ENCODE measurements at regions not wholly inside any gene's neighbourhood (a gene's known extent, or its start where the extent isn't known, plus 50 kb on each side); places are given as distances from the start of the nearest gene placed in this dataset.
"Not testable (repeated sequence)": the region's sequence is repeated elsewhere in the genome, so short reads cannot be mapped to it uniquely, and the experiment has no call there.

- Histone ChIP-seq H3K9me3 (ENCODE audit: control insufficient read depth in 1 of 2, low read length in 2 of 2) (no peaks in the 10 kb centered on the region), H3K27me3 (ENCODE audit: control insufficient read depth in 1 of 2, insufficient read depth in 2 of 2, low read length in 2 of 2) (no peaks in the 10 kb centered on the region), H3K9ac (ENCODE audit: low read depth in 1 of 2, low read length in 2 of 2) (no peak overlapping the region), H3K27ac (ENCODE audit: low read depth, low read length) (no peak overlapping the region), H3K4me1 (ENCODE audit: control insufficient read depth in 1 of 2, insufficient read depth in 2 of 2, low read length in 2 of 2) (no peaks in the 10 kb centered on the region), H3K4me3 (ENCODE audit: low read depth in 1 of 2, low read length in 2 of 2) (no peak overlapping the region), H3K36me3 (ENCODE audit: control insufficient read depth in 1 of 2, insufficient read depth in 2 of 2, low read length in 2 of 2) (no peaks in the 10 kb centered on the region)
Measured at GRCh38 chr10:118973744-118974143, 55.8 kb upstream of the NANOS1 start.

GRCh38 chr10:118974951-118975350 lies 54.6 kb upstream of the NANOS1 start:
- H3K4me3 ChIP-seq (ENCODE audit: low read depth in 1 of 2, low read length in 2 of 2) = no peak overlapping the region
- no peaks in the 10 kb centered on the region for H3K27me3 ChIP-seq (ENCODE audit: control insufficient read depth in 1 of 2, insufficient read depth in 2 of 2, low read length in 2 of 2)
- H3K36me3 ChIP-seq (ENCODE audit: control insufficient read depth in 1 of 2, insufficient read depth in 2 of 2, low read length in 2 of 2) = no peaks in the 10 kb centered on the region
- H3K27ac ChIP-seq (ENCODE audit: low read depth, low read length) = no peak overlapping the region
- no peak overlapping the region for H3K9ac ChIP-seq (ENCODE audit: low read depth in 1 of 2, low read length in 2 of 2)
- no peaks in the 10 kb centered on the region for H3K9me3 ChIP-seq (ENCODE audit: control insufficient read depth in 1 of 2, low read length in 2 of 2)
- no peaks in the 10 kb centered on the region for H3K4me1 ChIP-seq (ENCODE audit: control insufficient read depth in 1 of 2, insufficient read depth in 2 of 2, low read length in 2 of 2)

GRCh38 chr10:118976219-118976618 lies 53.3 kb upstream of the NANOS1 start:
- H3K36me3 ChIP-seq (ENCODE audit: control insufficient read depth in 1 of 2, insufficient read depth in 2 of 2, low read length in 2 of 2); H3K27me3 ChIP-seq (ENCODE audit: control insufficient read depth in 1 of 2, insufficient read depth in 2 of 2, low read length in 2 of 2); H3K27ac ChIP-seq (ENCODE audit: low read depth, low read length); H3K9me3 ChIP-seq (ENCODE audit: control insufficient read depth in 1 of 2, low read length in 2 of 2); H3K9ac ChIP-seq (ENCODE audit: low read depth in 1 of 2, low read length in 2 of 2); H3K4me1 ChIP-seq (ENCODE audit: control insufficient read depth in 1 of 2, insufficient read depth in 2 of 2, low read length in 2 of 2); H3K4me3 ChIP-seq (ENCODE audit: low read depth in 1 of 2, low read length in 2 of 2): not testable (repeated sequence)

- H3K9ac ChIP-seq (ENCODE audit: low read depth in 1 of 2, low read length in 2 of 2) = no peak overlapping the region
- no peaks in the 10 kb centered on the region for H3K36me3 ChIP-seq (ENCODE audit: control insufficient read depth in 1 of 2, insufficient read depth in 2 of 2, low read length in 2 of 2)
- H3K4me1 ChIP-seq (ENCODE audit: control insufficient read depth in 1 of 2, insufficient read depth in 2 of 2, low read length in 2 of 2) = no peaks in the 10 kb centered on the region
- H3K27me3 ChIP-seq (ENCODE audit: control insufficient read depth in 1 of 2, insufficient read depth in 2 of 2, low read length in 2 of 2) = no peaks in the 10 kb centered on the region
- H3K9me3 ChIP-seq (ENCODE audit: control insufficient read depth in 1 of 2, low read length in 2 of 2) = no peaks in the 10 kb centered on the region
- no peak overlapping the region for H3K27ac ChIP-seq (ENCODE audit: low read depth, low read length)
- no peak overlapping the region for H3K4me3 ChIP-seq (ENCODE audit: low read depth in 1 of 2, low read length in 2 of 2)
Measured at GRCh38 chr10:118977022-118977599, 52.4 kb upstream of the NANOS1 start.

GRCh38 chr10:118977835-118978234 lies 51.7 kb upstream of the NANOS1 start:
- Histone ChIP-seq H3K36me3 (ENCODE audit: control insufficient read depth in 1 of 2, insufficient read depth in 2 of 2, low read length in 2 of 2) (no peaks in the 10 kb centered on the region), H3K4me1 (ENCODE audit: control insufficient read depth in 1 of 2, insufficient read depth in 2 of 2, low read length in 2 of 2) (no peaks in the 10 kb centered on the region), H3K9ac (ENCODE audit: low read depth in 1 of 2, low read length in 2 of 2) (no peak overlapping the region), H3K9me3 (ENCODE audit: control insufficient read depth in 1 of 2, low read length in 2 of 2) (no peaks in the 10 kb centered on the region), H3K27ac (ENCODE audit: low read depth, low read length) (no peak overlapping the region), H3K27me3 (ENCODE audit: control insufficient read depth in 1 of 2, insufficient read depth in 2 of 2, low read length in 2 of 2) (no peaks in the 10 kb centered on the region), H3K4me3 (ENCODE audit: low read depth in 1 of 2, low read length in 2 of 2) (no peak overlapping the region)

- Histone ChIP-seq H3K9ac (ENCODE audit: low read depth in 1 of 2, low read length in 2 of 2) (no peak overlapping the region), H3K4me1 (ENCODE audit: control insufficient read depth in 1 of 2, insufficient read depth in 2 of 2, low read length in 2 of 2) (no peaks in the 10 kb centered on the region), H3K4me3 (ENCODE audit: low read depth in 1 of 2, low read length in 2 of 2) (no peak overlapping the region), H3K36me3 (ENCODE audit: control insufficient read depth in 1 of 2, insufficient read depth in 2 of 2, low read length in 2 of 2) (no peaks in the 10 kb centered on the region), H3K27me3 (ENCODE audit: control insufficient read depth in 1 of 2, insufficient read depth in 2 of 2, low read length in 2 of 2) (no peaks in the 10 kb centered on the region), H3K9me3 (ENCODE audit: control insufficient read depth in 1 of 2, low read length in 2 of 2) (no peaks in the 10 kb centered on the region), H3K27ac (ENCODE audit: low read depth, low read length) (no peak overlapping the region)
Measured at GRCh38 chr10:118978316-118978997, 51.1 kb upstream of the NANOS1 start.

GRCh38 chr10:118978998-118979350 lies 50.5 kb upstream of the NANOS1 start:
- Histone ChIP-seq H3K27me3 (ENCODE audit: control insufficient read depth in 1 of 2, insufficient read depth in 2 of 2, low read length in 2 of 2) (no peaks in the 10 kb centered on the region), H3K9ac (ENCODE audit: low read depth in 1 of 2, low read length in 2 of 2) (no peak overlapping the region), H3K9me3 (ENCODE audit: control insufficient read depth in 1 of 2, low read length in 2 of 2) (no peaks in the 10 kb centered on the region), H3K27ac (ENCODE audit: low read depth, low read length) (no peak overlapping the region), H3K4me1 (ENCODE audit: control insufficient read depth in 1 of 2, insufficient read depth in 2 of 2, low read length in 2 of 2) (no peaks in the 10 kb centered on the region), H3K4me3 (ENCODE audit: low read depth in 1 of 2, low read length in 2 of 2) (no peak overlapping the region), H3K36me3 (ENCODE audit: control insufficient read depth in 1 of 2, insufficient read depth in 2 of 2, low read length in 2 of 2) (no peaks in the 10 kb centered on the region)

- Histone ChIP-seq H3K4me3 (ENCODE audit: low read depth in 1 of 2, low read length in 2 of 2) (no peak overlapping the region), H3K4me1 (ENCODE audit: control insufficient read depth in 1 of 2, insufficient read depth in 2 of 2, low read length in 2 of 2) (no peaks in the 10 kb centered on the region), H3K27me3 (ENCODE audit: control insufficient read depth in 1 of 2, insufficient read depth in 2 of 2, low read length in 2 of 2) (no peaks in the 10 kb centered on the region), H3K36me3 (ENCODE audit: control insufficient read depth in 1 of 2, insufficient read depth in 2 of 2, low read length in 2 of 2) (no peaks in the 10 kb centered on the region), H3K27ac (ENCODE audit: low read depth, low read length) (no peak overlapping the region), H3K9ac (ENCODE audit: low read depth in 1 of 2, low read length in 2 of 2) (no peak overlapping the region), H3K9me3 (ENCODE audit: control insufficient read depth in 1 of 2, low read length in 2 of 2) (no peaks in the 10 kb centered on the region)
Measured at GRCh38 chr10:118979661-118980060, 49.9 kb upstream of the NANOS1 start.
